CD4-positive, alpha-beta T cell (primary cell): ENCODE measurements at regions not wholly inside any gene's neighbourhood (a gene's known extent, or its start where the extent isn't known, plus 50 kb on each side); places are given as distances from the start of the nearest gene placed in this dataset.
"Not testable (repeated sequence)": the region's sequence is repeated elsewhere in the genome, so short reads cannot be mapped to it uniquely, and the experiment has no call there.

ENCODE experiments used
- ATAC-seq: fragments of 200-7000 bp; cut with Tn5 transposase; one replicate; pipeline ENCODE4 v1.10.0; 2022; ENCODE audit warnings: mild to moderate bottlenecking; ENCODE audit not compliant: poor library complexity
- CTCF ChIA-PET: fragments of 350-600 bp; sonication (Branson Sonifier 250); formaldehyde crosslinking; loops from one replicate; lab custom pipeline; 2021; ENCODE audit warnings: antibody characterized with exemption, inconsistent platforms; lab: Charles Lee
- POLR2A ChIA-PET: fragments of 350-600 bp; sonication (Branson Sonifier 250); formaldehyde crosslinking; loops from one replicate; lab custom pipeline; 2021; ENCODE audit warnings: antibody characterized with exemption, inconsistent platforms; lab: Charles Lee
- DNase-seq, 14 experiments: peaks; one replicate each; pipeline ENCODE4 v3.0.0-alpha.2; 2013 to 2020; ENCODE audit warnings: mixed read lengths in 2 of 14
- H3K27ac ChIP-seq, 2 donors: one replicate each; pipeline versions ENCODE4 v1.5.1 to v1.7.0; 2013; ENCODE audit warnings: low read length in 2 of 2, low read depth in 1 of 2, mild to moderate bottlenecking in 1 of 2
- H3K27me3 ChIP-seq, 2 experiments: 1 replicate in 1 of 2; 2 replicates in 1 of 2; pipeline versions ENCODE4 v1.6.1 to v1.7.0; 2013; ENCODE audit warnings: low read length in 2 of 2, control low read depth in 1 of 2, mild to moderate bottlenecking in 1 of 2, moderate library complexity in 1 of 2; ENCODE audit not compliant: insufficient read depth in 2 of 2, control insufficient read depth in 1 of 2
- H3K36me3 ChIP-seq: one replicate; pipeline ENCODE4 v1.6.1; 2013; ENCODE audit warnings: low read length, control low read depth; ENCODE audit not compliant: insufficient read depth
- H3K4me1 ChIP-seq: one replicate; pipeline ENCODE4 v1.6.1; 2013; ENCODE audit warnings: low read length, control low read depth; ENCODE audit not compliant: insufficient read depth
- H3K4me3 ChIP-seq: one replicate; pipeline ENCODE4 v1.5.1; 2013; ENCODE audit warnings: mild to moderate bottlenecking, low read length, moderate library complexity
- H3K9me3 ChIP-seq, 2 experiments: 1 replicate in 1 of 2; 2 replicates in 1 of 2; pipeline versions ENCODE4 v1.6.1 to v1.7.0; 2013; ENCODE audit warnings: low read length in 2 of 2, mild to moderate bottlenecking in 2 of 2, control low read depth in 1 of 2, moderate library complexity in 1 of 2; ENCODE audit not compliant: control insufficient read depth in 1 of 2, insufficient read depth in 1 of 2
- H3K27ac Mint-ChIP-seq: one replicate; pipeline ENCODE4 v1.8.0; 2020; ENCODE audit warnings: mixed read lengths
- H3K27me3 Mint-ChIP-seq: one replicate; pipeline ENCODE4 v1.8.0; 2021; ENCODE audit warnings: mixed read lengths
- H3K36me3 Mint-ChIP-seq: one replicate; pipeline ENCODE4 v1.8.0; 2021; ENCODE audit warnings: low read depth, mixed read lengths
- H3K4me1 Mint-ChIP-seq: one replicate; pipeline ENCODE4 v1.8.0; 2021; ENCODE audit warnings: low read depth, mixed read lengths
- H3K4me3 Mint-ChIP-seq: one replicate; pipeline ENCODE4 v1.8.0; 2020; ENCODE audit warnings: mild to moderate bottlenecking, mixed read lengths
- H3K9me3 Mint-ChIP-seq: one replicate; pipeline ENCODE4 v1.8.0; 2020; ENCODE audit warnings: mixed read lengths
- intact Hi-C, 2 experiments: fragments of 100-400 bp; cut with DNase I in 1 of 2; cut with micrococcal nuclease in 1 of 2; formaldehyde crosslinking; loops; one replicate each; pipeline versions ENCODE4 v1.15.1 to v1.9.0; 2023 to 2025; cut with DNase I, micrococcal nuclease
- TF ChIP-seq, protein P1 (sequence below): fragments of 200-600 bp; IDR thresholded peaks from one replicate; pipeline ENCODE4 v1.8.0; 2022; ENCODE audit warnings: antibody characterized with exemption, mild to moderate bottlenecking

DNA sequence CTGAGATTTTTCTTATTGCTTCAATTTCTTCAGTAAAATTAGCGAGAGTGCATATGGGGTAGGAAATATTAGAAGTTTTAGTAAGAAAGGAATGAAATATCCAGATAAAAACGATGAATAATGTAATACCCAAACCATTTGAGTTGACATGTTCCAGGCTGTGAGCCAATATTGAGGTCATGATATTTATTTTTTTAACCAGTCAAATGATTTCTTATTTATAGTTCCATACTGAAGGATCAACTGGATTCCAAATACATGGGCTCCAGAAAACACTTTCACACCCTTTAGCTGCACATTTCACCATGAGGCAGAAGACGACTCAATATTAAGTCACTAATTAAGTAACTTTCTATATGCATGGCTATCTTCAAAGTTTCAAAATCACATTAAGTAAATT lies 312.5 kb downstream of the PPP1R3A start:
- ChIA-PET POLR2A (no interaction called here), CTCF (no interaction called here)
- H3K4me3 Mint-ChIP-seq = no peak overlapping the region

GRCh38 chr7:113600428-113600827 lies 318.4 kb downstream of the PPP1R3A start:
- DNase-seq, POLR2A ChIA-PET, CTCF ChIA-PET, ATAC-seq, H3K9me3 Mint-ChIP-seq, H3K9me3 ChIP-seq, intact Hi-C loops, H3K4me1 ChIP-seq, H3K4me1 Mint-ChIP-seq, H3K4me3 ChIP-seq, H3K27me3 Mint-ChIP-seq, H3K36me3 Mint-ChIP-seq, H3K27ac ChIP-seq, H3K4me3 Mint-ChIP-seq, H3K36me3 ChIP-seq, H3K27me3 ChIP-seq, H3K27ac Mint-ChIP-seq: not testable (repeated sequence)

More for the DNA sequence above, 312.5 kb downstream of the PPP1R3A start:
- TF ChIP-seq, protein P1, sequence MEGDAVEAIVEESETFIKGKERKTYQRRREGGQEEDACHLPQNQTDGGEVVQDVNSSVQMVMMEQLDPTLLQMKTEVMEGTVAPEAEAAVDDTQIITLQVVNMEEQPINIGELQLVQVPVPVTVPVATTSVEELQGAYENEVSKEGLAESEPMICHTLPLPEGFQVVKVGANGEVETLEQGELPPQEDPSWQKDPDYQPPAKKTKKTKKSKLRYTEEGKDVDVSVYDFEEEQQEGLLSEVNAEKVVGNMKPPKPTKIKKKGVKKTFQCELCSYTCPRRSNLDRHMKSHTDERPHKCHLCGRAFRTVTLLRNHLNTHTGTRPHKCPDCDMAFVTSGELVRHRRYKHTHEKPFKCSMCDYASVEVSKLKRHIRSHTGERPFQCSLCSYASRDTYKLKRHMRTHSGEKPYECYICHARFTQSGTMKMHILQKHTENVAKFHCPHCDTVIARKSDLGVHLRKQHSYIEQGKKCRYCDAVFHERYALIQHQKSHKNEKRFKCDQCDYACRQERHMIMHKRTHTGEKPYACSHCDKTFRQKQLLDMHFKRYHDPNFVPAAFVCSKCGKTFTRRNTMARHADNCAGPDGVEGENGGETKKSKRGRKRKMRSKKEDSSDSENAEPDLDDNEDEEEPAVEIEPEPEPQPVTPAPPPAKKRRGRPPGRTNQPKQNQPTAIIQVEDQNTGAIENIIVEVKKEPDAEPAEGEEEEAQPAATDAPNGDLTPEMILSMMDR = no peak
- H3K4me1 ChIP-seq = no peaks in the 10 kb centered on the region
- H3K27ac Mint-ChIP-seq = no peak overlapping the region
- H3K27ac ChIP-seq = no peak overlapping the region
- H3K36me3 ChIP-seq = no peaks in the 10 kb centered on the region
- no peaks in the 10 kb centered on the region for H3K36me3 Mint-ChIP-seq
- no peaks in the 10 kb centered on the region for H3K4me1 Mint-ChIP-seq
- no peak for ATAC-seq
- no peak overlapping the region for H3K4me3 ChIP-seq
- no peak for DNase-seq
- H3K9me3 ChIP-seq = no peaks in the 10 kb centered on the region
- H3K27me3 Mint-ChIP-seq = no peaks in the 10 kb centered on the region
- H3K27me3 ChIP-seq = no peaks in the 10 kb centered on the region
- H3K9me3 Mint-ChIP-seq = peaks cover 6% of the 10 kb centered on the region
- intact Hi-C loops = no loop called here

DNA sequence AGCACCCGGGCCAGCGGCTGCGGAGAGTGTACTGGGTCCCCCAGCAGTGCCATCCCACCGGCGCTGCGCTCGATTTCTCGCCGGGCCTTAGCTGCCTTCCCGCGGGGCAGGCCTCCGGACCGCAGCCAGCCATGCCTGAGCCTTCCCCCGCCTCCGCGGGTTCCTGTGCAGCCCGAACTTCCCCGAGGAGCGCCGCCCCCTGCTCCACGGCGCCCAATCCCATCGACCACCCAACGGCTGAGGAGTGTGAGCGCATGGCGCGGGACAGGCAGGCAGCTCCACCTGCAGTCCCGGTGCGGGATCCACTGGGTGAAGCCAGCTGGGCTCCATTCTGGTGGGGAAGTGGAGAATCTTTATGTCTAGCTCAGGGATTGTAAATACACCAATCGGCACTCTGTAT lies 325.4 kb downstream of the PPP1R3A start:
- H3K27me3 ChIP-seq, H3K36me3 ChIP-seq, H3K9me3 Mint-ChIP-seq, POLR2A ChIA-PET, ATAC-seq, H3K4me3 Mint-ChIP-seq, H3K4me1 Mint-ChIP-seq, H3K4me3 ChIP-seq, H3K4me1 ChIP-seq, intact Hi-C loops, CTCF ChIA-PET, H3K27me3 Mint-ChIP-seq, H3K27ac Mint-ChIP-seq, H3K36me3 Mint-ChIP-seq, H3K9me3 ChIP-seq, H3K27ac ChIP-seq: not testable (repeated sequence)
- peak in 1 of 14 experiments; percentile 3 for DNase-seq

GRCh38 chr7:113592924-113593323 lies 325.9 kb downstream of the PPP1R3A start:
- DNase-seq, H3K4me1 Mint-ChIP-seq, H3K36me3 Mint-ChIP-seq, CTCF ChIA-PET, H3K27ac ChIP-seq, H3K27me3 Mint-ChIP-seq, intact Hi-C loops, H3K9me3 Mint-ChIP-seq, H3K4me1 ChIP-seq, H3K4me3 Mint-ChIP-seq, H3K27me3 ChIP-seq, H3K4me3 ChIP-seq, H3K9me3 ChIP-seq, ATAC-seq, H3K27ac Mint-ChIP-seq, POLR2A ChIA-PET, H3K36me3 ChIP-seq: not testable (repeated sequence)

DNA sequence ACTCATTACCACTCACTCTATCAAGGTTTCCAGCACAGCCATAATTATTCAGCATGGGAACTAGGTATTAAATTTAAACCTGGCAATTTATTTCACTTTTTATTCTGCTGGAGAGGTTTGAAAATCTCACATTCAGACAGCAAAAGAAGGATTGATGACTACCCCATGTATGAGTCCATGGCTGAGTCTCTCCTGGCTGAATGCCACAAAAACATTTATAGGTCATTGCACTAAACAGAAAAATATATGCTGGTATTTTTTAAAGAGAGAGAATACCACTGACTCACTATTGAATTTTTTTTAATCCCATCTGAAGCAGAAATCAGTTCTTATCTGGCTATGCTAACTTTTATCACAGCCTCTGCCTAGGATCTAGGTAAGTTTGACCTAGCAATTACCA lies 336.3 kb downstream of the PPP1R3A start:
- Histone ChIP-seq H3K27ac (no peak overlapping the region), H3K27me3 (no peaks in the 10 kb centered on the region), H3K4me3 (no peak overlapping the region), H3K36me3 (no peaks in the 10 kb centered on the region), H3K9me3 (no peaks in the 10 kb centered on the region), H3K4me1 (no peaks in the 10 kb centered on the region)
- no peaks in the 10 kb centered on the region for H3K9me3 Mint-ChIP-seq
- intact Hi-C loops = no loop called here
- ATAC-seq = no peak
- ChIA-PET CTCF (no interaction called here), POLR2A (no interaction called here)
- no peaks in the 10 kb centered on the region for H3K36me3 Mint-ChIP-seq
- DNase-seq = no peak
- H3K27me3 Mint-ChIP-seq = no peaks in the 10 kb centered on the region
- no peaks in the 10 kb centered on the region for H3K4me1 Mint-ChIP-seq
- TF ChIP-seq, protein P1 = no peak
- no peak overlapping the region for H3K27ac Mint-ChIP-seq
- H3K4me3 Mint-ChIP-seq = no peak overlapping the region

GRCh38 chr7:113563257-113563656 lies 355.6 kb downstream of the PPP1R3A start:
- H3K4me1 ChIP-seq, H3K4me3 Mint-ChIP-seq, H3K4me3 ChIP-seq, H3K27me3 ChIP-seq, DNase-seq, H3K27me3 Mint-ChIP-seq, H3K36me3 ChIP-seq, POLR2A ChIA-PET, H3K27ac ChIP-seq, CTCF ChIA-PET, intact Hi-C loops, H3K9me3 Mint-ChIP-seq, H3K9me3 ChIP-seq, H3K27ac Mint-ChIP-seq, ATAC-seq, H3K36me3 Mint-ChIP-seq, H3K4me1 Mint-ChIP-seq: not testable (repeated sequence)
